CD4-positive, alpha-beta T cell (primary cell): ENCODE measurements at regions not wholly inside any gene's neighbourhood (a gene's known extent, or its start where the extent isn't known, plus 50 kb on each side); places are given as distances from the start of the nearest gene placed in this dataset.

ENCODE experiments used
- ATAC-seq: fragments of 200-7000 bp; cut with Tn5 transposase; one replicate; pipeline ENCODE4 v1.10.0; 2022; ENCODE audit warnings: mild to moderate bottlenecking; ENCODE audit not compliant: poor library complexity
- CTCF ChIA-PET: fragments of 350-600 bp; sonication (Branson Sonifier 250); formaldehyde crosslinking; loops from one replicate; lab custom pipeline; 2021; ENCODE audit warnings: antibody characterized with exemption, inconsistent platforms; lab: Charles Lee
- POLR2A ChIA-PET: fragments of 350-600 bp; sonication (Branson Sonifier 250); formaldehyde crosslinking; loops from one replicate; lab custom pipeline; 2021; ENCODE audit warnings: antibody characterized with exemption, inconsistent platforms; lab: Charles Lee
- DNase-seq, 14 experiments: peaks; one replicate each; pipeline ENCODE4 v3.0.0-alpha.2; 2013 to 2020; ENCODE audit warnings: mixed read lengths in 2 of 14
- H3K27ac ChIP-seq, 2 donors: one replicate each; pipeline versions ENCODE4 v1.5.1 to v1.7.0; 2013; ENCODE audit warnings: low read length in 2 of 2, low read depth in 1 of 2, mild to moderate bottlenecking in 1 of 2
- H3K27me3 ChIP-seq, 2 experiments: 1 replicate in 1 of 2; 2 replicates in 1 of 2; pipeline versions ENCODE4 v1.6.1 to v1.7.0; 2013; ENCODE audit warnings: low read length in 2 of 2, control low read depth in 1 of 2, mild to moderate bottlenecking in 1 of 2, moderate library complexity in 1 of 2; ENCODE audit not compliant: insufficient read depth in 2 of 2, control insufficient read depth in 1 of 2
- H3K36me3 ChIP-seq: one replicate; pipeline ENCODE4 v1.6.1; 2013; ENCODE audit warnings: low read length, control low read depth; ENCODE audit not compliant: insufficient read depth
- H3K4me1 ChIP-seq: one replicate; pipeline ENCODE4 v1.6.1; 2013; ENCODE audit warnings: low read length, control low read depth; ENCODE audit not compliant: insufficient read depth
- H3K4me3 ChIP-seq: one replicate; pipeline ENCODE4 v1.5.1; 2013; ENCODE audit warnings: mild to moderate bottlenecking, low read length, moderate library complexity
- H3K9me3 ChIP-seq, 2 experiments: 1 replicate in 1 of 2; 2 replicates in 1 of 2; pipeline versions ENCODE4 v1.6.1 to v1.7.0; 2013; ENCODE audit warnings: low read length in 2 of 2, mild to moderate bottlenecking in 2 of 2, control low read depth in 1 of 2, moderate library complexity in 1 of 2; ENCODE audit not compliant: control insufficient read depth in 1 of 2, insufficient read depth in 1 of 2
- H3K27ac Mint-ChIP-seq: one replicate; pipeline ENCODE4 v1.8.0; 2020; ENCODE audit warnings: mixed read lengths
- H3K27me3 Mint-ChIP-seq: one replicate; pipeline ENCODE4 v1.8.0; 2021; ENCODE audit warnings: mixed read lengths
- H3K36me3 Mint-ChIP-seq: one replicate; pipeline ENCODE4 v1.8.0; 2021; ENCODE audit warnings: low read depth, mixed read lengths
- H3K4me1 Mint-ChIP-seq: one replicate; pipeline ENCODE4 v1.8.0; 2021; ENCODE audit warnings: low read depth, mixed read lengths
- H3K4me3 Mint-ChIP-seq: one replicate; pipeline ENCODE4 v1.8.0; 2020; ENCODE audit warnings: mild to moderate bottlenecking, mixed read lengths
- H3K9me3 Mint-ChIP-seq: one replicate; pipeline ENCODE4 v1.8.0; 2020; ENCODE audit warnings: mixed read lengths
- intact Hi-C, 2 experiments: fragments of 100-400 bp; cut with DNase I in 1 of 2; cut with micrococcal nuclease in 1 of 2; formaldehyde crosslinking; loops; one replicate each; pipeline versions ENCODE4 v1.15.1 to v1.9.0; 2023 to 2025; cut with DNase I, micrococcal nuclease
- TF ChIP-seq, protein P1 (sequence below): fragments of 200-600 bp; IDR thresholded peaks from one replicate; pipeline ENCODE4 v1.8.0; 2022; ENCODE audit warnings: antibody characterized with exemption, mild to moderate bottlenecking

DNA sequence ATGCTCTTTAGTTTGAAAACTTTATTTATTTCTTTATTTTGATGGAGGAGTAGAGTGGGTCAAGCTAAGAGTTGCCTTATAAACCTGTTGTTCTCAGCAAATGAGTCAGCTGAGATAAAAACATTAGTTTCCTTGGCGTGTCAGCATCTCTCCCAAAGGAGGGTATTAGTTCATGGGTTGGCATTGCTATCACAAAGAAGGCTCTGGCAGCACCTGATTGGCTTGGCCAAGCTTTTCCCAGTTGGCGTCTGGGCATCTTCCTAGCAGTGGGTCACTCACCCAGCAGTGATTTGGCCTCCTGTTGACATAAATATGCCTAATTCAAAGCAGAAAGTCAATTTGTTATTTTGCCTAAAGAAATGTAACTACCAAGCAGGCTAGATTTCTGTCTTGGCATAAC lies 200.7 kb upstream of the TNP1 start:
- H3K36me3 Mint-ChIP-seq: no peaks in the 10 kb centered on the region
- no peaks in the 10 kb centered on the region for H3K4me1 ChIP-seq
- no peaks in the 10 kb centered on the region for H3K27me3 Mint-ChIP-seq
- TF ChIP-seq, protein P1, sequence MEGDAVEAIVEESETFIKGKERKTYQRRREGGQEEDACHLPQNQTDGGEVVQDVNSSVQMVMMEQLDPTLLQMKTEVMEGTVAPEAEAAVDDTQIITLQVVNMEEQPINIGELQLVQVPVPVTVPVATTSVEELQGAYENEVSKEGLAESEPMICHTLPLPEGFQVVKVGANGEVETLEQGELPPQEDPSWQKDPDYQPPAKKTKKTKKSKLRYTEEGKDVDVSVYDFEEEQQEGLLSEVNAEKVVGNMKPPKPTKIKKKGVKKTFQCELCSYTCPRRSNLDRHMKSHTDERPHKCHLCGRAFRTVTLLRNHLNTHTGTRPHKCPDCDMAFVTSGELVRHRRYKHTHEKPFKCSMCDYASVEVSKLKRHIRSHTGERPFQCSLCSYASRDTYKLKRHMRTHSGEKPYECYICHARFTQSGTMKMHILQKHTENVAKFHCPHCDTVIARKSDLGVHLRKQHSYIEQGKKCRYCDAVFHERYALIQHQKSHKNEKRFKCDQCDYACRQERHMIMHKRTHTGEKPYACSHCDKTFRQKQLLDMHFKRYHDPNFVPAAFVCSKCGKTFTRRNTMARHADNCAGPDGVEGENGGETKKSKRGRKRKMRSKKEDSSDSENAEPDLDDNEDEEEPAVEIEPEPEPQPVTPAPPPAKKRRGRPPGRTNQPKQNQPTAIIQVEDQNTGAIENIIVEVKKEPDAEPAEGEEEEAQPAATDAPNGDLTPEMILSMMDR: no peak
- no peak overlapping the region for H3K27ac ChIP-seq
- intact Hi-C loops: no loop called here
- no peak overlapping the region for H3K4me3 ChIP-seq
- no peaks in the 10 kb centered on the region for H3K36me3 ChIP-seq
- ChIA-PET POLR2A (no interaction called here), CTCF (no interaction called here)
- no peak overlapping the region for H3K4me3 Mint-ChIP-seq
- no peaks in the 10 kb centered on the region for H3K9me3 Mint-ChIP-seq
- no peaks in the 10 kb centered on the region for H3K9me3 ChIP-seq
- H3K4me1 Mint-ChIP-seq: no peaks in the 10 kb centered on the region
- H3K27ac Mint-ChIP-seq: no peak overlapping the region
- no peak for DNase-seq
- H3K27me3 ChIP-seq: no peaks in the 10 kb centered on the region
- no peak for ATAC-seq

DNA sequence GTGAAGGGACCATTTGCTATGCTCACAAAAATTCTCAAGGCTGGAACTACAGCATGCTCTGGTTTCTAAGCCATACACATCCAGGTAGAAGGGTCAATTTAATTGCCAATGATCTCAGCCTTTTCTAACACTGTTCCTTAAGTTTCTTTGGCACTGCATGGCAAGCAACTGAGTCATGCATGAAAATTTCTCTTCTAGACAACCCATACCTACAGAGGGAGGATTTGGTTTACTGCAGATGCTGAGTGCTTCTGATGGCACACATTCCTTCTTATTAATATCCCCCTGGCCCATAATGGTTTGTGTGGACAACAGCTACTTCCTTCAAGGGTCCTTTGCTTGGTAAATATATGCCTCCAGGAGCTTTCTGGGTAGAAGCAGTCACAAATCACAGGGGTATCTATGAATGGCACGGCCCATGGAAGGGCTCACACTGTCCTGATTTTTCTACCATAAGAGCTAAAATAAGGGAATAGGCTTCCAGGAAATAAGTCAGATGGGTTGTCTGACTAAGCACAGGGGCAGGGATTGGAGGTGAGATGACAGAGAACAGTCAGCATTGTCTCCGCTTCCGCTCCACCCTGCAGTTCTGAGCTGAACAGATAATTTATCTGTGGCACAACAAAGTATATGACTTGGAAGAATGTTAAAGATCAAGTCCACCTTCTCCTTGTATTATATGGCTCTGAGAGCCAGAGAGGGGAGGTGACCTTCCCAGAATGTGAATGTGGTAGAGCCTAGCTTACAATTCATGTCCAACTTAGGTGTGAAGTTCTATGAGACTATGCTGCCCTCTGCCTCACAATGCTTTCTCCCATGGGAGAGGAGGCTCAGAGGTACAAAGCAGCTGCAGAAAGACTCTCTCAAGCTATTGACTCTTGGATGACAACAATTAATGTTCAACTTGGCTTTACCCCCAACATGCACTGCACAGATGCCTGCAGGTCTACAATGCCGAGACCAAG lies 199.2 kb upstream of the TNP1 start:
- ATAC-seq (no peak), DNase-seq (no peak)
- ChIA-PET CTCF (no interaction called here), POLR2A (no interaction called here)
- Mint-ChIP-seq H3K4me3 (no peak overlapping the region), H3K27ac (no peak overlapping the region), H3K9me3 (no peaks in the 10 kb centered on the region), H3K27me3 (no peaks in the 10 kb centered on the region), H3K36me3 (no peaks in the 10 kb centered on the region), H3K4me1 (no peaks in the 10 kb centered on the region)
- Histone ChIP-seq H3K9me3 (no peaks in the 10 kb centered on the region), H3K4me1 (no peaks in the 10 kb centered on the region), H3K36me3 (no peaks in the 10 kb centered on the region), H3K27me3 (no peaks in the 10 kb centered on the region), H3K4me3 (no peak overlapping the region), H3K27ac (no peak overlapping the region)
- TF ChIP-seq, protein P1: no peak
- intact Hi-C loops: no loop called here

DNA sequence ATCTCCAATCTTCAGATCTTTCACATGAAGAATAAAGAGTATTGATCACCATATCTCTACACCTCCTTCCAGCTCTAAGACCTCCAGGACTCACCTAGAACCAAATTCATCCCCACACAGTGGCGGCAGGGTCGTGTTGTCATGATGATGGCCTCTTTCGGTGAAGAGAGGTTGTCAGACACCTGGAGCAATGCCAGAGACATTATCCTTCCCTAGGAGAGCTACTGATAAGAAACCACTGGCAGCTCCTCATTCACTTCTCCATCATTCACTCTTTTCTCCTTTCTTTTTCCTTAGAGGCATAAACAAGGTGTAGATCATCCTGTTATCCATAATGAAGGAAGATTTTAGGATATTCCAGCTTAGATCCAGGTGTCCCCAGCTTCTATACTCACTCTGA lies 197.9 kb upstream of the TNP1 start:
- Mint-ChIP-seq H3K27ac (no peak overlapping the region), H3K4me3 (no peak overlapping the region), H3K36me3 (no peaks in the 10 kb centered on the region), H3K4me1 (no peaks in the 10 kb centered on the region), H3K9me3 (no peaks in the 10 kb centered on the region), H3K27me3 (no peaks in the 10 kb centered on the region)
- no peaks in the 10 kb centered on the region for H3K4me1 ChIP-seq
- intact Hi-C loops: no loop called here
- TF ChIP-seq, protein P1: no peak
- no peaks in the 10 kb centered on the region for H3K27me3 ChIP-seq
- no peak overlapping the region for H3K27ac ChIP-seq
- H3K4me3 ChIP-seq: no peak overlapping the region
- CTCF ChIA-PET: no interaction called here
- no peaks in the 10 kb centered on the region for H3K9me3 ChIP-seq
- DNase-seq (no peak), ATAC-seq (no peak)
- no peaks in the 10 kb centered on the region for H3K36me3 ChIP-seq
- POLR2A ChIA-PET: no interaction called here
